ENCODE measurements at regions not wholly inside any gene's neighbourhood (a gene's known extent, or its start where the extent isn't known, plus 50 kb on each side); places are given as distances from the start of the nearest gene placed in this dataset.

DNA sequence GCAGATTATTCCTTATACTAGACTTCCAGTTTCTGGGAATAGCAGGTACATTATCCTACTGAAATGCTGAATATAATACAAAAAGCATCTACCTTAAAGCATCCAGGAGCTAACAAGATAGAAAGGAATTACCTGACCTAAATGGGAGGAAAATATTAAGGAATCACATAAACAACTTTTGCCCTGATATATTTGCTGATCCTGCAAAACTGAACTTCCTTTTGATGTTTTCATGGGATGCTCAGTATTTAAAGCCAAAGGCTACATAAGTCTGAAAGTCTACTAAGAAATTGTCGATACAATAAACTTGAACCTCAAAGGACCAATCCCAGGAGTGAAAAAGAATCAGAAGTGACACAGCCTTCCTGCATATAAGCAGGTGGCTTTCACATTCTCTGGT lies 85.6 kb upstream of the C1orf21 start:
- H3K36me3 ChIP-seq: no peaks in the 10 kb centered on the region
- TF ChIP-seq, protein P1, sequence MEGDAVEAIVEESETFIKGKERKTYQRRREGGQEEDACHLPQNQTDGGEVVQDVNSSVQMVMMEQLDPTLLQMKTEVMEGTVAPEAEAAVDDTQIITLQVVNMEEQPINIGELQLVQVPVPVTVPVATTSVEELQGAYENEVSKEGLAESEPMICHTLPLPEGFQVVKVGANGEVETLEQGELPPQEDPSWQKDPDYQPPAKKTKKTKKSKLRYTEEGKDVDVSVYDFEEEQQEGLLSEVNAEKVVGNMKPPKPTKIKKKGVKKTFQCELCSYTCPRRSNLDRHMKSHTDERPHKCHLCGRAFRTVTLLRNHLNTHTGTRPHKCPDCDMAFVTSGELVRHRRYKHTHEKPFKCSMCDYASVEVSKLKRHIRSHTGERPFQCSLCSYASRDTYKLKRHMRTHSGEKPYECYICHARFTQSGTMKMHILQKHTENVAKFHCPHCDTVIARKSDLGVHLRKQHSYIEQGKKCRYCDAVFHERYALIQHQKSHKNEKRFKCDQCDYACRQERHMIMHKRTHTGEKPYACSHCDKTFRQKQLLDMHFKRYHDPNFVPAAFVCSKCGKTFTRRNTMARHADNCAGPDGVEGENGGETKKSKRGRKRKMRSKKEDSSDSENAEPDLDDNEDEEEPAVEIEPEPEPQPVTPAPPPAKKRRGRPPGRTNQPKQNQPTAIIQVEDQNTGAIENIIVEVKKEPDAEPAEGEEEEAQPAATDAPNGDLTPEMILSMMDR (IDR thresholded peaks at IDR 0.05): no peak
- no peaks in the 10 kb centered on the region for H3K27me3 ChIP-seq
- no peak for DNase-seq (ENCODE audit: low spot score)
- peaks cover 0 to 34% of the 10 kb centered on the region in 2 donors for H3K4me1 ChIP-seq
- peaks cover 0 to 9% of the 10 kb centered on the region in 2 donors for H3K9me3 ChIP-seq
- no peak overlapping the region for H3K27ac ChIP-seq
- H3K4me3 ChIP-seq: no peak overlapping the region

DNA sequence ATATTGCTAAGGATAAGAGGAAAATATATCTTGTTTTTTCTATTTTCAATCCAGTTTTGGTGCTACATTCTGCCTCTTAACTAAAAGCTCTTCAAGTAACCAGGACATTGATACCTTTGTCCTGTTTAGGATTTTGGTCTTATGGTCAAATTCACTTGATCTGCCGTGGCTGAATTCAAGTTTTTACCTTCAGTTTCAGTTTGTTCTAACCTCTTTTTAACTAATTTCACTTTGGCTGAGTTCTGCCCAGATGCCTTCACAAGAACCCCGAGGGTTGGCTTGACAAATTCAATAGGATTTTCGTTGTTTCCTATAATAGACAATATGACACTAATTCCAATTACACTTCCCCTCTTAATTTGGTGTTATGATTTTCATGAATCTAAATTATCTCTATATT lies 84.5 kb upstream of the C1orf21 start:
- no peak overlapping the region for H3K27ac ChIP-seq
- peaks cover 0 to 9% of the 10 kb centered on the region in 2 donors for H3K9me3 ChIP-seq
- H3K4me1 ChIP-seq: peaks cover 0 to 24% of the 10 kb centered on the region in 2 donors
- H3K4me3 ChIP-seq: no peak overlapping the region
- no peak for DNase-seq (ENCODE audit: low spot score)
- no peaks in the 10 kb centered on the region for H3K36me3 ChIP-seq
- TF ChIP-seq, protein P1 (IDR thresholded peaks at IDR 0.05): no peak
- no peaks in the 10 kb centered on the region for H3K27me3 ChIP-seq

DNA sequence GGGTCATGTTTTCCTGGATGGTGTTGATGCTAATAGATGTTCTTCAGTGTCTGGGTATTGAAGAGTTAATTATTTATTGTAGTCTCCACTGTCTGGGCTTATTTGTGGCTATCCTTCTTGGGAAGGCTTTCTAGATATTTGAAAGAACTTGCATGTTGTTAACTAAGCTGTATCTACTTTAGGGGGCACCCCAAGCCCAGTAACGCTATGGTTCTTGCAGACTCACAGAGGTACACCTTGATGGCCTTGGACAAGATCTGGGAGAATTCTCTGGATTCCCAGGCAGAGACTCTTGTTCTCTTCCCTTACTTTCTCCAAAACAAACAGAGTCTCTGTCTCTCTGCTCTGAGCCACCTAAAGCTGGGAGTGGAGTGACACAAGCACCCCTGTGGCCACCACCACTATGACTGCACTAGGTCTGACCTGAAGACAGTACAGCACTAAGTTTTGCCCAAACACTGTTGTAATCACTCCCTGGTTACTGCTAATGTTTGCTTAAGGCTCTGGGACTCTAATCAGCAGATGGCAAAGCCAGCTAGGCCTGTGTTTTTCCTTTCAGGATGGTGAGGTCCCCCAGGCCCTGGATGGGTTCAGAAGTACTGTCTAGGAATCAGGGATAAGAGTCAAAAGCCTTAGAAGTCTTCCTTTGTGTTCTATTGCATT lies 76.5 kb upstream of the C1orf21 start:
- H3K4me3 ChIP-seq: no peak overlapping the region
- H3K27me3 ChIP-seq: no peaks in the 10 kb centered on the region

DNA sequence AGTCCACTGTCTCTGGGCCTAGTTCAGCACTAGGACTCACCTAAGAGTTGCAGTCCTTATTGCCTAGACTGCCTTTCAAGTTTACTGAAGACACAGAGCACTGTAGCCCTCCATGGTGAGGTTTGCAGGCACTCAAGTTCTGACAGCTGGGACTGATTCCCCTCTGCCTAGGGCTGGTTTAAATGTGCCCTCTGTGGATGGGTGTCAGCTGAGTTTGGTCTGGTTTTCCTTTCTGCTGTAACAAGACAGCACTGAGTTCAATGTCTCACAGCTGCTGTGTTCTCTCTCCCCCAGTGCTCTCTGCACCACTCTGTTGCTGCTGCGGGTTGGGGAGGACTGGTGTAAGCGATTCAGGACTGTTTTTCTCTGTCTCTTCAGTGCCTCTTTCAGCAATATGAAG lies 75.2 kb upstream of the C1orf21 start:
- H3K27ac ChIP-seq: no peak overlapping the region
- H3K9me3 ChIP-seq: no peaks in the 10 kb centered on the region
- no peaks in the 10 kb centered on the region for H3K27me3 ChIP-seq
- H3K4me1 ChIP-seq: no peaks in the 10 kb centered on the region
- no peaks in the 10 kb centered on the region for H3K36me3 ChIP-seq
- no peak for DNase-seq (ENCODE audit: low spot score)
- TF ChIP-seq, protein P1 (IDR thresholded peaks at IDR 0.05): no peak
- H3K4me3 ChIP-seq: no peak overlapping the region

More for the DNA sequence above, 76.5 kb upstream of the C1orf21 start:
- H3K27ac ChIP-seq: no peak overlapping the region
- DNase-seq (ENCODE audit: low spot score): no peak
- no peaks in the 10 kb centered on the region for H3K4me1 ChIP-seq
- H3K36me3 ChIP-seq: no peaks in the 10 kb centered on the region
- TF ChIP-seq, protein P1 (IDR thresholded peaks at IDR 0.05): no peak
- no peaks in the 10 kb centered on the region for H3K9me3 ChIP-seq

DNA sequence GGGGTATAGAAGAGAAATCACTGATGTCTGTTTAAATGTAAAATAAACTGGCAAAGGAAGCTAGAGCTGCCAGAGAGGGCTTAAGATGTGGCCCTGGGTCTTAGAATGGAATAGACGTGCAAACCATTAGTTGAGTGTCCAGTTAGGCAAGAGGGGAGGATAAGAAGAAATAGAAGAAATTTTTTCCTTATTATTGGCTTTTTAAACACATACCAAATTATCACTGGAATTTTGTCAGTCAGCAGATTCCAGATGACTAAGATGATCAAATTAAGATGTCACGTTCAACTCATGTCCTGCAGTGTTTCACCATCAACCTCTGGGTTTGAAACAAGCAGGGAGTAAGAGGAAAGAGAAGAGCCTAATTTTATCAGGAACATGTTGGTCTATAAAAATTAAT lies 71.6 kb upstream of the C1orf21 start:
- no peak overlapping the region for H3K4me3 ChIP-seq
- TF ChIP-seq, protein P1 (IDR thresholded peaks at IDR 0.05): no peak
- H3K27me3 ChIP-seq: no peaks in the 10 kb centered on the region
- H3K36me3 ChIP-seq: no peaks in the 10 kb centered on the region
- no peaks in the 10 kb centered on the region for H3K9me3 ChIP-seq
- no peak for DNase-seq (ENCODE audit: low spot score)
- H3K27ac ChIP-seq: no peak overlapping the region
- H3K4me1 ChIP-seq: no peaks in the 10 kb centered on the region

DNA sequence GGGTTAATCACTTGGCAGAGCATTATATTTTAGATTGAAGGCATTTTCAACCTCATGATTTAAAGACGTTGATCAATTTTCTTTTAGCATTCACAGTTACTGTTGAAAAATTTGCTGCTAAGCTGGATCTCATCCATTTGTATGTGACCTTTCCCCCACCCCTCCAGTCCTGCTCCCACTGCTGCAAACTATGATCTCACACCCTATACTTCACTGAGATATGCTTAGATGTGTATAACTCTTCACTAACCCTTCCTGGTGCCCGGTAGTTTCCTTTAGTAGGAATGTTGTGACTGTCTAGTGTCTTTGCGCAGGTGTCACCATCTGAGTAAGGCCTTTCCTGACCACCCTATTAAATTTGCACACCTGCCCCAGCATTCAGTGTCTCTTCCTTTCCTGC lies 67.0 kb upstream of the C1orf21 start:
- TF ChIP-seq, protein P1 (IDR thresholded peaks at IDR 0.05): no peak
- Histone ChIP-seq H3K27me3 (no peaks in the 10 kb centered on the region), H3K9me3 (no peaks in the 10 kb centered on the region), H3K4me3 (no peak overlapping the region), H3K36me3 (no peaks in the 10 kb centered on the region), H3K27ac (no peak overlapping the region), H3K4me1 (no peaks in the 10 kb centered on the region)
- no peak for DNase-seq (ENCODE audit: low spot score)
